NCI-H1930 (cell line): ENCODE measurements at regions not wholly inside any gene's neighbourhood (a gene's known extent, or its start where the extent isn't known, plus 50 kb on each side); places are given as distances from the start of the nearest gene placed in this dataset.
"Not testable (repeated sequence)": the region's sequence is repeated elsewhere in the genome, so short reads cannot be mapped to it uniquely, and the experiment has no call there.

Experiments used
- DNase-seq, 2 experiments: peaks; one replicate each; lab custom pipeline; 2025; lab: John Stamatoyannopoulos, UW

DNA sequence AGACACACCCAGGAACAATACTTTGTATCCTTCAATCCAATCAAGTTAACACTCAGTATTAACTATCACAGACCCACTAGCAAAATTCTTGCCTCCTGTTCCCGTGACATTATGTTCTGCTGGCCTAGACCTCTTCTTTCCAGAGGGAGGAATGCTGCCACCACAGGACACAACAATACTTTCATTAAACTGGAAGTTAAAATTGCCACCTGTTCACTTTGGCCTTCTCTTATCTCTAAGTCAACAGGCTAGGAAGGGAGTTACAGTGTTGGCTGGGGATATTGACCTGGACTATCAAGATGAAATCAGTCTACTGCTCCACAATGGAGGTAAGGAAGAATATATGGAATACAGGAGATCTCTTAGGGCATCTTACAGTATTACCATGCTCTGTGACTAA is 1000.4 kb upstream of the GBE1 start:
- DNase-seq = no peak

DNA sequence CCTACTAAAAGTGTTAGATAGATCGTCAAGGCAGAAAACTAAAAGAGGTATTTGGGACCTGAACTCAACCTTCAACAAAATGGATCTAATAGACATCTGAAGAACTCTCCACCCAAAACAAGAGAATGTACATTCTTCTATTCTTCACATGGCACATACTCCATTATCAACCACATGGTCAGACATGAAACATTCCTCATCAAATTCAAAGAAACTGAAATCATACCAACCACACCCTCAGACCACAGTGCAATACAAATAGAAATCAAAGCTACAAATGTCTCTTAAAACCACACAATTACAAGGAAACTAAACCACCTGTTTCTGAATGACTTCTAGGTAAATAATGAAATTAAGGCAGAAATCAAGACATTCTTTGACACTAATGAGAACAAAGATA is 984.1 kb upstream of the GBE1 start:
- no peak for DNase-seq

- DNase-seq = no peak
Measured at GRCh38 chr3:82743196-82743595, 981.8 kb upstream of the GBE1 start.

DNA sequence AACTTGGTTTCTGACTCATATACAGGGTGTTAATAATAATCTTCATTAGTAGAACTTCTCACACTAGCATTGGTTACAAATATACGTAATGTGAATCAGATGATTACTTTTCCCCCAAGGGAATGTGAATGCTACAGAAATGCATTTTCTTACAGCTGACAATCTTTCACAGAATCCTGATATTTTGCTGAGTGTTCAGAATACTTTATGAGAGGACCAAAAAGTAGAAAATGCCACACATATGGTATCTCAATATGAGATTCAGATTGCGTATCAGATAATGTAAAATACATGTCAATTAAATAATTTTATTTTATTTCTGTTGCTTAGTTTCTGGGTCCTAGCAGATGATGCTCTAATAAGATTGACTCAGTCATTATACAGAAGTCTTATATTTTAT is 979.9 kb upstream of the GBE1 start:
- DNase-seq = no peak

DNA sequence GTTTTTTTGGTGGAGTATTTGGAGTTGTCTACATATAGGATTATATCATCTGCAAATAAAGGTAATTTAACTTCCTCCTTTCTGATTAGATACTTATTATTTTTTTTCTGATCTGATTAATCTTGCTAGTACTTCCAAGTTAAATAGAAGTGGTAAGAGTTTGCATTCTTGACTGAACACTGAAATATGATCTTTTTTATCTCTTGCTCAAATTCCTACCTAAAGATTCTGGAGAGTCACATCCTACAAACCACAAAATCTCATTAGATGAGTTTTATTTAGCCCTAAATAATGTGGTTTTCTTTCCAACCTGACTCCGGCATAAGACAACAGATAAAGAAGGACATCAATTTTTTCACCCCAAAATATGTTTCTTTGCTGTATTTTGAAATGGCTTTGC is 977.9 kb upstream of the GBE1 start:
- DNase-seq = no peak

- DNase-seq = no peak
Measured at GRCh38 chr3:82736696-82737277, 975.3 kb upstream of the GBE1 start.

DNA sequence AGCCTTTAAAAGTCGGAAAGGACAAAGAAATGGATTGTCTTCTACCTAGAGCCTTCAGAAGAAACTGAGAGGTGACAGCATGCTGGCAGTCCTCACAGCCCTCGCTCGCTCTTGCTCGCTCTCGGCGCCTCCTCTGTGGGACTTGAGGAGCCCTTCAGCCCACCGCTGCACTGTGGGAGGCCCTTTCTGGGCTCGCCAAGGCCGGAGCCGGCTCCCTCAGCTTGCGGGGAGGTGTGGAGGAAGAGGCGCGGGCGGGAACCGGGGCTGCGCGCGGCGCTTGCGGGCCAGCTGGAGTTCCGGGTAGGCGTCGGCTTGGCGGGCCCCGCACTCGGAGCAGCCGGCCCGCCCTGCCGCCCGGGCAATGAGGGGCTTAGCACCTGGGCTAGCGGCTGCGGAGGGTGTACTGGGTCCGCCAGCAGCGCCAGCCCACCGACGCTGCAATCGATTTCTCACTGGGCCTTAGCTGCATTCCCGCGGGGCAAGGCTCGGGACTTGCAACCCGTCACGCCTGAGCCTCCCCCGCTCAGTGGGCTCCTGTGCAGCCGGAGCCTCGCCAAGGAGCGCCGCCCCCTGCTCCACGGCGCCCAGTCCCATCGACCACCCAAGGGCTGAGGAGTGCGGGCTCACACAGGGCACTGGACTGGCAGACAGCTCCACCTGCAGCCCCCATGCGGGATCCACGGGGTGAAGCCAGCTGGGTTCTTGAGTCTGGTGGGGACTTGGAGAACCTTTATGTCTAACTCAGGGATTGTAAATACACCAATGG is 953.8 kb upstream of the GBE1 start:
- DNase-seq = no peak

DNA sequence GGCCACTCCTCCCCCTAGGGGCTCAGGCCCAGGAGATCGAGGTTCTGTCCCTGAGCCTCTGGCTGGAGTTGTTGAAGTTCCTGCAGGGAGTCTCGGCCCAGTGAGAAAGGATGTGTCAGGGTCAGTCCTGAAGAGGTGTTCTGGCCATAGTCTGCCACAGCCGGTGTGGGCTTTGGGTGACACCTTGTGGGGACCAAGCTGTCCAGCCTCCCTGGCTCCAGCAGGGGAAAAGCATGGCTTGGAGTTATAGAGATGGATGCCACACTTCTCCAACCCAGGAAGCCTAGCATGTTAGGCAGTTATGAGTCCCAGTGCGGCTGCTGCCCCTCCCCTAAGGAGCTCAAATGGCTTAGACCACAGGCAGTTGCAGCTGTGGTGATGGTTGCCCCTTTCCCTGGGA is 945.6 kb upstream of the GBE1 start:
- DNase-seq = no peak

DNA sequence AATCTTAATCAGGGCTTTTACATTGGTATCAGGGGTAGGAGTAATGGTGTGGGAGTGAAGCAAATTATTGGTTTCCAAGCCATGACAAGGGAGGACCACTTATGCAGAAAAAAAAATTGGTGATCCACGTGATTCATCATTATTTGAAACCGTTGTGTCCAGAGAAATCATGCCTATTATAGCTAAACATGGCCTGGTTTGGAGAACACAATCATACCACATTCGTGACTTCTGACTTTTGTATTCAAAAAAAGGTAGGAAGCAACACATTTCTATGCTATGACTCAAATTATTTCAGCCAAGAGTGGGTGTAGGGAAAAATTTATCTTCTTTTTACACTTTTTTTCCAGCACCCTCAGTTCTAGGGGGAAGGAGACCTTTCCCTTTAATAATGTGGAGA is 924.3 kb upstream of the GBE1 start:
- DNase-seq = no peak

DNA sequence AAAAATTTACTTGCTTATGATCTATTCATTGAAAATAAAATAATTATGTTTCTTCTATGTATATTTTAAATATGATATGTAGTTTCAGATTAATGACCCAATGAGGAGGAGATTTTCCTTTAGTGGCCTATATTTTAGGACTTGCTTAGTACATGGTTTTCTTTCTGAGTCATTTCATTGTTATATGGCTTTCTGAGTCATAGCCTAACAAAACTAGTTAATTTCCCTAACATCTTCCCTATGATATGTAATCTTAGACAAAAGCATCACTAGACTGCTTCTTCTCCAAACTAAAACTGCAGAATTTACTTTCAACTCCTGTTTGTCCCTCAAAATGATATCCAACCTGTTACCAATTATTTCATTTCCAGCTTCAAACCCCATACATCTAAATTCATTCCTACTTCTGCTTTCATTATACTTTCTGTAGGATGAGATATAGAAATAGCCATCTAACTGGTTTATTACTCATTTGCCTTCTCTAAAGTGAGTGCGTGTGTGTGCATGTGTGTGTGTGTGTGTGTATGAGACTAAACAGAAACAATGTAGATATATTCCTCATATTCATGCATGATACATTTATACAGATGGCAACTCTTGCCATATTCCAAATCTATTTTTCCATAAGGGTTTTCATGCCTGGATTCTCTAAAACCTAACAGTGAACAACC is 915.0 kb upstream of the GBE1 start:
- no peak for DNase-seq

DNA sequence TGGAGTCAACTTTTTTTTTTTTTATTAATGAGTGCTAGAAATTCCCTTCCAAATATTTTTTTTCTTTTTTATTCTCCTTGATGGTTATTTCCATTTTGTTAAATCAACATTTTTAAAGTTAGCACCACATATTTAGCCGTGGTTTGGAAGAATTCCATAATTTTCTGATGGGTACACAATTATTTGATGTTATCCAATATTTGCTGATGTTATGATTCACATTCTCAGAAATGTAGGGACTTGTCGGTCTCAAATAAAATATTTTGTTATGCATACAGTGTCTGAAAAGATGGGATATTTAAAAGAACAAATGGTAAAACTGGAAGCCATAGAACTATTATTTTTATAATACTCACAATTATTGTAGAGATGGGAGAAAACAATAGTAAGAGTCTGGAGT is 911.5 kb upstream of the GBE1 start:
- no peak for DNase-seq

DNA sequence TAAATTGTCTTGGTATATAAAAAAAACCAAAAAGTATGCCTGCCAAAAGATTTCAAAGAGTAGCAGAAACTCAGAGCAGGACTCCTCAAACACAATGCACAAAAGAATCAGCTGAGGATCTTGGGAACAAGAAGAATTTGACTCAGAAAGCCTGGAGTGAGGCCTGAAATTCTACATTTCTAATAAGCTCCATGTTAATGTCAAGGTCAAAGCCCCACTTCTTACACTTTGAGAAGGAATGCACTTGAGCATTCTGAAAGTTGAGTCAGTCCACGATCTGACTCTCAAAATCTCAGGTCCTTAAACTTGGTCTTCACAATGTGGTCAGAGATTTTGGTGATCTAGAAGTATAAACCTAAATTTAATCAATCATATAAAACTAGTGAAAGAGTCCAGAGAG is 910.0 kb upstream of the GBE1 start:
- DNase-seq = no peak

DNA sequence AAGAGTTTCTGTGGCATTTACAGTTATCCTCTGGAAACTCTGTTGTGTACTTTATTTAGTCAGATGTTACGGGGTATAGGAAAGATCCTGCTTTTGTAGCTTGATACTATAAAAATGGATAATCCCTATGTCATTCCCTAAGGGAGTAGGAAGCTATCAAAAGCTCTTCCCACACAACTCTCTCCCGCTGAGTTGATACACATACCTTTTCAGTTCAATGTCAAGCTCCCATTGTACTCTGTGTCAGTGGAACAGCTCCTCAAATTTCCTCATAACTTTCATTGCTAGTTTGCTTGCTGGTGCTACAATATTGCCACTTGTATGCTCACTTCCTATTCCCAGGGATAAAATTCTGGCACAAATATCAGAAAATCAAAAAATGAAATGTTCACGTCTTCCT is 893.3 kb upstream of the GBE1 start:
- DNase-seq = peak; percentile 21 to 49

GRCh38 chr3:82643948-82644347 is 882.5 kb upstream of the GBE1 start:
- no peak for DNase-seq

DNA sequence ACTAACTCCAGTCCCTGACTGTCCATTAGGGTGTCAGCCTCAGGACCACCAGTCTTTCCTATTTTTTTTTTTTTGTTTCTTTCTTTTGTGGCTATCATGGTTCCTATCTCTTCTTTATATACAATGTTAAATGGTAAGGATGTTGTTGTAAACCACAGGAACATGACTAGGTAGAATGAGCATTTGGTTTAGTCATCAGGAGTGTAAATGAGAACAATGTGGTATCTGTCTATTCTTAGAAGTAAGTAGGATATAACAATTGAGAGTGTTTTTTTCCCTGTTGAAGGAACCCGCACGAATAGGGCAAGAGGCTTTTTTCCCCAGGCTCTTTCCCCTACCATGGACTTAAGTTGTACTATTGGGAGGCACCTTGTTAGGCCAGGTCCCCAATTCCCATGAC is 880.3 kb upstream of the GBE1 start:
- no peak for DNase-seq

DNA sequence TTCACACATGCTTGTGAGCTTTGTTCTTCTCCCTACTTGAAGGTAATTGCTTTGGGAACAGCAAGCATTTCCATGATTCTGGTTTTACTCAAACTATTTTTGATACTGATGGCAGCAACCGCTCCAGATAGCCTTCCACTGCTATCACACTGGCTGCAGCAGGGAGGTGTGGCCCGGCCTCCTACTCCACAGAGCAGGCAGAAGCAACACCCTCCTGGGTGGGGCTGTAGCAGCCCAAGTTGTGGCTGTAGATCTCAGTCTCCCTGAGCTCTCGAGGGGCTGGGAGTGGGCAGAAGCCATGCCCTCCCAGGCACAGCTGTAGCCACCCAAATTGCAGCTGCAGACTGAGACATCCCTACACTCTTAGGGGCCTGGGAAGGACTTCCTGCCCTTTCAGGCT is 878.8 kb upstream of the GBE1 start:
- DNase-seq = no peak

DNA sequence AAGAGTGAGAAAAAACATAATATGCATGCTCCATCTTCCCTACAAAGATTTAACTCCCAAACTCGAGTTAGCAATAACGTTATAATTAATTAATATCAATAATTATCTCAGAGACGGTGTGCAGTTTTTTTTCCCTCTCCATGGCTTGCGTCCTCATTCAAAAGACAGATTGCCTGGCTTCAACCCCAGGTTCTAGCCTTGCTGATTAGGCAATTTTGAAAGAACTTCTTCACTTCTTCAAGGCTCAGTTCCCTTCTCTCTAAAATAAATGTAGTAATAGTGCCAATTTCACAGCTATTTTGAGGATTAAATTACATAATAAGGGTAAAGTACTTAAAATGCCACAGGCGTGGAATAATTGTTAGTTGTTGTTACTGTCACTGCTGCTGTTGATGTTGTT is 876.1 kb upstream of the GBE1 start:
- no peak for DNase-seq

DNA sequence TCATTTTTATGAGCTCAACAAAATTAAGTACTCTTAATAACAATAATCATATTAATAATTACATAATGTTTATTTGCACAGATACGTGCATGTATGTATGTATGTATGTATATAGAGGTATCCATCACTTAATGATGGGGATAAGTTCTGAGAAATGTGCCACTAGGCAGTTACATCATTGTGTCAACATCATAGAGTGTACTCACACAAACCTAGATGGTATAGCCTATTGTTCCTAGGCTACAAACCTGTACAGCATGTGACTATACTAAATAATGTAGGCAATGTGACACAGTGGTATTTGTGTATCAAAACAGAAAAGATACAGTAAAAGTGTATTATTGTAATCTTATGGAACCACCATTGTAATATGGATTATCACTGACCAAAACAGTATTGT is 874.7 kb upstream of the GBE1 start:
- no peak for DNase-seq

DNA sequence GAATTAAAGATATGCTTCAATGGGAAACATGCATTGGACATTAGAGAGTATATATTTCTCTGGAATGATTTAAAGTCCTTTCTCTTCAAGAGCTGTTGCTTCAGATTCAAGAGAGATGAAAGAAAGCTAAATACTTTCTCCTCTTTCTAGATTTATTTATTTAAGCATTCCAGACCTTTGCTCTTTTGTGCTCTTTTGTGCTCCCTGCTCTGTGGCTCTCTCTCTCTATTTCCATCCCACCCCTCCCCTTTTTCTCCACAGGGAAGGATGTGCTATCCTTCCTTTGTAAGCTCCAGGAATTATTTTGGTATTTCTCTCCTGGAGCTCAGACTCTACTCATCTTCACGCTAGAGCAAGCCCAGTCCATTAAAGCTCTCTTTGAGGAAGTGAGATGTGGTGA is 871.9 kb upstream of the GBE1 start:
- no peak for DNase-seq

- no peak for DNase-seq
Measured at GRCh38 chr3:82629937-82630336, 868.5 kb upstream of the GBE1 start.

GRCh38 chr3:82628385-82629014 is 867.1 kb upstream of the GBE1 start:
- no peak for DNase-seq

- no peak for DNase-seq
Measured at GRCh38 chr3:82627733-82628132, 866.3 kb upstream of the GBE1 start.

GRCh38 chr3:82620744-82621143 is 859.3 kb upstream of the GBE1 start:
- DNase-seq = not testable (repeated sequence)
